PC-9 (cell line): ENCODE measurements at regions not wholly inside any gene's neighbourhood (a gene's known extent, or its start where the extent isn't known, plus 50 kb on each side); places are given as distances from the start of the nearest gene placed in this dataset.
"Not testable (repeated sequence)": the region's sequence is repeated elsewhere in the genome, so short reads cannot be mapped to it uniquely, and the experiment has no call there.

ENCODE experiments used
- BruUV-seq: library from RNA; stranded (reverse); fragments of 400-500 nt; replicated peaks from 2 replicates; lab custom pipeline; 2021; lab: Mats Ljungman, UMichigan
- CTCF ChIA-PET: fragments of 300-600 bp; sonication (Branson Sonifier 250); formaldehyde crosslinking; loops from one replicate; lab custom pipeline; 2022; ENCODE audit warnings: antibody characterized with exemption; lab: Charles Lee
- POLR2A ChIA-PET: fragments of 300-600 bp; sonication (Branson Sonifier 250); formaldehyde crosslinking; loops from one replicate; lab custom pipeline; 2022; ENCODE audit warnings: antibody characterized with exemption; ENCODE audit not compliant: unreplicated experiment; lab: Charles Lee
- DNase-seq, 2 experiments: peaks; one replicate each; pipeline versions ENCODE4 v3.0.0 to v3.0.0-alpha.2; 2015 to 2022; ENCODE audit warnings: mixed read lengths in 1 of 2
- H2AFZ ChIP-seq: fragments of 200-600 bp; sonication (generic); 2 replicates; pipeline ENCODE4 v1.8.1; 2017; ENCODE audit warnings: antibody characterized with exemption
- H3F3A ChIP-seq: fragments of 200-600 bp; sonication (generic); 2 replicates; pipeline ENCODE4 v1.8.1; 2017; ENCODE audit warnings: antibody characterized with exemption, mild to moderate bottlenecking, low read depth; ENCODE audit not compliant: insufficient read depth
- H3K27ac ChIP-seq: fragments of 200-600 bp; sonication (generic); 2 replicates; pipeline ENCODE4 v1.6.1; 2016; ENCODE audit warnings: mixed run types
- H3K27me3 ChIP-seq: fragments of 200-600 bp; sonication (generic); 2 replicates; pipeline ENCODE4 v1.6.1; 2016; ENCODE audit warnings: low read depth, mixed run types; ENCODE audit not compliant: insufficient read depth
- H3K36me3 ChIP-seq: fragments of 200-600 bp; sonication (generic); 2 replicates; pipeline ENCODE4 v1.6.1; 2016; ENCODE audit warnings: low read depth, mixed run types
- H3K4me1 ChIP-seq: fragments of 200-600 bp; sonication (generic); replicated peaks from 2 replicates; pipeline ENCODE4 v1.6.1; 2016; ENCODE audit warnings: mixed run types; ENCODE audit not compliant: insufficient read depth
- H3K4me2 ChIP-seq: fragments of 200-600 bp; sonication (generic); 2 replicates; pipeline ENCODE4 v1.6.1; 2017; ENCODE audit warnings: mixed run types
- H3K4me3 ChIP-seq: fragments of 200-600 bp; sonication (generic); 2 replicates; pipeline ENCODE4 v1.6.1; 2016; ENCODE audit warnings: mixed run types
- H3K79me2 ChIP-seq: fragments of 200-600 bp; sonication (generic); 2 replicates; pipeline ENCODE4 v1.6.1; 2017; ENCODE audit warnings: low read depth, mixed run types
- H3K9me2 ChIP-seq: fragments of 200-600 bp; sonication (generic); 2 replicates; pipeline ENCODE4 v1.8.1; 2017; ENCODE audit warnings: mild to moderate bottlenecking; ENCODE audit not compliant: insufficient read depth
- H3K9me3 ChIP-seq: fragments of 200-600 bp; sonication (generic); 2 replicates; pipeline ENCODE4 v1.8.1; 2016; ENCODE audit warnings: low read depth; ENCODE audit not compliant: insufficient read depth
- H4K20me1 ChIP-seq: fragments of 200-600 bp; sonication (generic); 2 replicates; pipeline ENCODE4 v1.8.1; 2017; ENCODE audit not compliant: insufficient read depth
- EZH2 ChIP-seq: fragments of 200-600 bp; sonication (generic); IDR thresholded peaks from 2 replicates; pipeline ENCODE4 v1.8.0; 2017; ENCODE audit warnings: antibody characterized with exemption, low read depth
- intact Hi-C: fragments of 100-400 bp; cut with micrococcal nuclease; formaldehyde crosslinking; loops from one replicate; pipeline ENCODE4 v1.10.0; 2022; ENCODE audit not compliant: unreplicated experiment
- TF ChIP-seq, protein P1 (sequence below): fragments of 200-600 bp; sonication (generic); conservative IDR thresholded peaks from 2 replicates; pipeline ENCODE4 v1.6.1; 2017; ENCODE audit warnings: mixed run types, antibody characterized with exemption, mild to moderate bottlenecking, moderate library complexity

DNA sequence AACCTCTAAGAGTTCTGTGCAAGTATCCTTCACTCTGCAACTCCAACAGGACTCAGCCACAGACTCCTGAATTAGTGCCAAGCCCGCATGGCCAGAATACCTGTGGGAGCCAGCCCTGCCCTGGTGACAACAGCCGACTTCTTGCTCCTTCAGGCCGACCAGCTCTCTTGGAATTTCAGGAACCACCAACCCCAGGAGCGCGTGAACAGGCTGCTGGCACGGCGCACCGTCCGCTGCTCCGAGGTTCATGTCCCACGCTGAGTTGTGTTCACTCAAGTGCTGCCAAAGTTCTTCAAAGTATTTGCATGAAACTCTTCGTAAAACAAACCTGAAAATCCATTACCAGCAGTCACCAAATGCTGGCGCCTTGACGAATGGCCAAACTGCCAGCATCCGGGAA lies 232.8 kb downstream of the NR2F1-AS1 start:
- H3F3A ChIP-seq, result peaks cover 4% of the 10 kb centered on the region; the same call in 1 of the 2 replicates
- H2AFZ ChIP-seq, result no peak overlapping the region

DNA sequence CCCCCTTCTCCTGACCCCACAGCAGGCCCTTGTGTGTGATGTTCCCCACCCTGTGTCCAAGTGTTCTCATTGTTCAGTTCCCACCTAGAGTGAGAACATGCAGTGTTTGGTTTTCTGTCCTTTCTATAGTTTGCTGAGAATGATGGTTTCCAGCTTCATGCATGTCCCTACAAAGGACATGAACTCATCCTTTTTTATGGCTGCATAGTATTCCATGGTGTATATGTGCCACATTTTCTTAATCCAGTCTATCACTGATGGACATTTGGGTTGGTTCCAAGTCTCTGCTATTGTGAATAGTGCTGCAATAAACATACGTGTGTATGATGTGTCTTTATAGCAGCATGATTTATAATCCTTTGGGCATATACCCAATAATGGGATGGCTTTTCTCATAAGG lies 234.2 kb downstream of the NR2F1-AS1 start:
- H3K9me3 ChIP-seq, DNase-seq, H3K4me1 ChIP-seq, H3K27ac ChIP-seq, H3F3A ChIP-seq, intact Hi-C loops, H3K9me2 ChIP-seq, H3K36me3 ChIP-seq, H3K79me2 ChIP-seq, BruUV-seq, CTCF ChIA-PET, H2AFZ ChIP-seq, H3K27me3 ChIP-seq, H3K4me2 ChIP-seq, H4K20me1 ChIP-seq, H3K4me3 ChIP-seq, POLR2A ChIA-PET: not testable (repeated sequence)

More for the DNA sequence above, 232.8 kb downstream of the NR2F1-AS1 start:
- POLR2A ChIA-PET, result no interaction called here
- Histone ChIP-seq H3K9me3 (no peaks in the 10 kb centered on the region), H3K9me2 (no peaks in the 10 kb centered on the region), H3K4me3 (no peak overlapping the region), H3K4me2 (no peak overlapping the region), H3K27me3 (no peaks in the 10 kb centered on the region), H3K4me1 (peaks cover 7% of the 10 kb centered on the region; the same call in 1 of the 2 replicates), H3K36me3 (no peaks in the 10 kb centered on the region), H3K27ac (no peak overlapping the region), H3K79me2 (no peaks in the 10 kb centered on the region), H4K20me1 (no peaks in the 10 kb centered on the region)
- TF ChIP-seq, protein P1, sequence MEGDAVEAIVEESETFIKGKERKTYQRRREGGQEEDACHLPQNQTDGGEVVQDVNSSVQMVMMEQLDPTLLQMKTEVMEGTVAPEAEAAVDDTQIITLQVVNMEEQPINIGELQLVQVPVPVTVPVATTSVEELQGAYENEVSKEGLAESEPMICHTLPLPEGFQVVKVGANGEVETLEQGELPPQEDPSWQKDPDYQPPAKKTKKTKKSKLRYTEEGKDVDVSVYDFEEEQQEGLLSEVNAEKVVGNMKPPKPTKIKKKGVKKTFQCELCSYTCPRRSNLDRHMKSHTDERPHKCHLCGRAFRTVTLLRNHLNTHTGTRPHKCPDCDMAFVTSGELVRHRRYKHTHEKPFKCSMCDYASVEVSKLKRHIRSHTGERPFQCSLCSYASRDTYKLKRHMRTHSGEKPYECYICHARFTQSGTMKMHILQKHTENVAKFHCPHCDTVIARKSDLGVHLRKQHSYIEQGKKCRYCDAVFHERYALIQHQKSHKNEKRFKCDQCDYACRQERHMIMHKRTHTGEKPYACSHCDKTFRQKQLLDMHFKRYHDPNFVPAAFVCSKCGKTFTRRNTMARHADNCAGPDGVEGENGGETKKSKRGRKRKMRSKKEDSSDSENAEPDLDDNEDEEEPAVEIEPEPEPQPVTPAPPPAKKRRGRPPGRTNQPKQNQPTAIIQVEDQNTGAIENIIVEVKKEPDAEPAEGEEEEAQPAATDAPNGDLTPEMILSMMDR, result no peak
- BruUV-seq, result no TSS peak
- CTCF ChIA-PET, result no interaction called here
- no peak for DNase-seq
- intact Hi-C loops, result no loop called here

DNA sequence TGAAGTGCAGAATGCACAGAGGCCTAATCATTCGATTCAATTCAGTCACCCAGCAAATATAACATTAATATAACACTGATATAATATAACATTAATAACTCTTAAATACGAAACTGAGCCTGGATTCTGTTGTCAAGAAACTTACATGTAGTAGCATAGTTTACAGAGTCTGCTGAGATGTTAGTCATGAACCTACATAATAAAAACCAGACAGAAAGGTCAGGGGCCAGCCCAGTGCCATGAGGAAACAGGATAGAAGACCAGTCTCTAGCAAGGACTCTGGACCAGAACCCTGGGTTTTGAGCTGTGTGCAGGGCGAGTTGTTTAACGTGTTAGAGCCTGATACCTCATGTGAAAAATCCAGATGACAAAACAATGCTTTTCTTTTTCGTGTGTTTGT lies 234.7 kb downstream of the NR2F1-AS1 start:
- peaks cover 7% of the 10 kb centered on the region; the same call in 1 of the 2 replicates for H3K4me1 ChIP-seq
- no peaks in the 10 kb centered on the region for H3K79me2 ChIP-seq
- no peaks in the 10 kb centered on the region for H3K9me2 ChIP-seq
- no TSS peak for BruUV-seq
- TF ChIP-seq, protein P1, result no peak
- no peak for TF ChIP-seq EZH2
- no peaks in the 10 kb centered on the region for H3K27me3 ChIP-seq
- ChIA-PET CTCF (no interaction called here), POLR2A (no interaction called here)
- intact Hi-C loops, result no loop called here
- H3K4me2 ChIP-seq, result no peak overlapping the region
- no peaks in the 10 kb centered on the region for H4K20me1 ChIP-seq
- no peaks in the 10 kb centered on the region for H3K9me3 ChIP-seq
- H3F3A ChIP-seq, result peaks cover 4% of the 10 kb centered on the region; the same call in 1 of the 2 replicates
- H3K4me3 ChIP-seq, result no peak overlapping the region
- no peak overlapping the region for H2AFZ ChIP-seq
- DNase-seq, result no peak
- no peak overlapping the region for H3K27ac ChIP-seq
- no peaks in the 10 kb centered on the region for H3K36me3 ChIP-seq

DNA sequence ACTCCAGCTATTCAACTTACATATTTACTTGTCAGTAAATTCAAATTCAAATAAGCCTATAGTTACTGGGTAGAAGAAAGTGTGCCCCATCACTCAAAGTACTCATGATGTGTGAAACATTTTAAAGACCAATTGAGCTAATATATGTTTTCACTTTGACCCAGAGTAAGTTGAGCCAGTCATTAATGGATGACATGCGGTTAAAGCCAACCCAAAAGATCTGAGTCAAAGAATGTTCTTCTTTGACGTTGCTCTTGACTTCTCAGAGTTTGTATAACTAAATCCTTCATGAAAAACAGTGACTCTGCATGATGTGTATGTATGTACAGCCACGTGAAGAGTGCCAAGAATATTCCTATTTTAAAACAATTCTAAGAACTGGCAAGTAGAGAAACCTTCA lies 237.4 kb downstream of the NR2F1-AS1 start:
- Histone ChIP-seq H3K4me2 (no peak overlapping the region), H3K9me2 (no peaks in the 10 kb centered on the region), H3K36me3 (no peaks in the 10 kb centered on the region), H2AFZ (no peak overlapping the region), H3K4me3 (no peak overlapping the region), H3K27me3 (no peaks in the 10 kb centered on the region), H3K27ac (no peak overlapping the region), H3K79me2 (no peaks in the 10 kb centered on the region), H3K4me1 (no peaks in the 10 kb centered on the region; the same call in 1 of the 2 replicates), H3F3A (no peaks in the 10 kb centered on the region), H4K20me1 (no peaks in the 10 kb centered on the region), H3K9me3 (no peaks in the 10 kb centered on the region)
- intact Hi-C loops, result no loop called here
- no peak for TF ChIP-seq EZH2
- TF ChIP-seq, protein P1, result no peak
- DNase-seq, result no peak
- POLR2A ChIA-PET, result no interaction called here
- CTCF ChIA-PET, result no interaction called here
- BruUV-seq, result no TSS peak
